Liver (tissue), 8 donors: ENCODE measurements at regions not wholly inside any gene's neighbourhood (a gene's known extent, or its start where the extent isn't known, plus 50 kb on each side); places are given as distances from the start of the nearest gene placed in this dataset.

Experiments used
- DNase-seq: peaks from one replicate; pipeline ENCODE4 v3.0.0-alpha.2; 2017; ENCODE audit warnings: low spot score
- H3K27ac ChIP-seq, 2 donors: one replicate each; pipeline ENCODE4 v1.7.0; 2013; ENCODE audit warnings: inconsistent platforms in 2 of 2, low read length in 2 of 2, control low read depth in 1 of 2, low read depth in 1 of 2, mild to moderate bottlenecking in 1 of 2
- H3K27me3 ChIP-seq, 4 donors: one replicate each; pipeline versions ENCODE4 v1.6.1 to v1.7.0; 2013; ENCODE audit warnings: low read length in 3 of 4, inconsistent platforms in 1 of 4, mild to moderate bottlenecking in 1 of 4, moderate library complexity in 1 of 4; ENCODE audit not compliant: control insufficient read depth in 4 of 4, insufficient read depth in 4 of 4
- H3K36me3 ChIP-seq, 4 donors: one replicate each; pipeline versions ENCODE4 v1.6.1 to v1.7.0; 2013; ENCODE audit warnings: low read length in 3 of 4, mild to moderate bottlenecking in 3 of 4, low read depth in 1 of 4, moderate library complexity in 1 of 4; ENCODE audit not compliant: control insufficient read depth in 4 of 4, insufficient read depth in 3 of 4
- H3K4me1 ChIP-seq, 4 donors: one replicate each; pipeline versions ENCODE4 v1.6.1 to v1.7.0; 2013; ENCODE audit warnings: low read length in 3 of 4, mild to moderate bottlenecking in 3 of 4, moderate library complexity in 1 of 4; ENCODE audit not compliant: control insufficient read depth in 4 of 4, insufficient read depth in 4 of 4
- H3K4me3 ChIP-seq, 3 donors: one replicate each; pipeline versions ENCODE4 v1.6.1 to v1.7.0; 2013; ENCODE audit warnings: low read length in 3 of 3, control low read depth in 1 of 3, low read depth in 1 of 3, mild to moderate bottlenecking in 1 of 3
- H3K9ac ChIP-seq, 2 donors: one replicate each; pipeline ENCODE4 v1.7.0; 2013; ENCODE audit warnings: low read length in 2 of 2, mild to moderate bottlenecking in 2 of 2, moderate library complexity in 2 of 2, control low read depth in 1 of 2, low read depth in 1 of 2
- H3K9me3 ChIP-seq, 4 donors: one replicate each; pipeline versions ENCODE4 v1.6.1 to v1.7.0; 2013; ENCODE audit warnings: low read length in 3 of 4; ENCODE audit not compliant: control insufficient read depth in 4 of 4
- ATF3 ChIP-seq: IDR thresholded peaks from 2 replicates; pipeline ENCODE4 v1.6.1; 2016; ENCODE audit warnings: antibody characterized with exemption
- CTCF ChIP-seq: fragments of 150-350 bp; IDR thresholded peaks from 2 replicates; pipeline ENCODE4 v1.5.1; 2017; ENCODE audit warnings: improper control_type of control experiment, low read depth, low read length; ENCODE audit not compliant: missing input control
- EGR1 ChIP-seq, 2 donors: IDR thresholded peaks; 2 replicates each; pipeline ENCODE4 v1.6.1; 2016 to 2018; ENCODE audit warnings: antibody characterized with exemption in 2 of 2, low read depth in 2 of 2
- FOXA1 ChIP-seq: IDR thresholded peaks from 2 replicates; pipeline ENCODE4 v1.6.1; 2016; ENCODE audit warnings: antibody characterized with exemption
- FOXA2 ChIP-seq: IDR thresholded peaks from 2 replicates; pipeline ENCODE4 v1.6.1; 2016; ENCODE audit warnings: antibody characterized with exemption
- HNF4G ChIP-seq: IDR thresholded peaks from 2 replicates; pipeline ENCODE4 v1.6.1; 2016; ENCODE audit warnings: antibody characterized with exemption
- JUND ChIP-seq, 2 donors: IDR thresholded peaks; 2 replicates each; pipeline ENCODE4 v1.6.1; 2016; ENCODE audit warnings: antibody characterized with exemption in 2 of 2
- NR2F2 ChIP-seq: IDR thresholded peaks from 2 replicates; pipeline ENCODE4 v1.6.1; 2016; ENCODE audit warnings: antibody characterized with exemption
- REST ChIP-seq: IDR thresholded peaks from 2 replicates; pipeline ENCODE4 v1.6.1; 2016; ENCODE audit warnings: antibody characterized with exemption, mild to moderate bottlenecking
- TAF1 ChIP-seq: conservative IDR thresholded peaks from 2 replicates; pipeline ENCODE4 v1.6.1; 2016; ENCODE audit warnings: antibody characterized with exemption, mild to moderate bottlenecking
- ZBTB33 ChIP-seq: IDR thresholded peaks from 2 replicates; pipeline ENCODE4 v1.6.1; 2016; ENCODE audit warnings: antibody characterized with exemption
- WGBS: extraction: QIAGEN DNeasy Blood & Tissue Kit; methylation state at CpG from one replicate; pipeline ENCODE4 v1.1.7; 2013; 5-methylcytosine and 5-hydroxymethylcytosine counted together
- TF ChIP-seq, protein P1 (sequence below): IDR thresholded peaks from 2 replicates; pipeline ENCODE4 v1.6.1; 2016; ENCODE audit warnings: antibody characterized with exemption
- donor health status: healthy.
- donor health status: healthy.
- donor health status: healthy.
- donor health status: healthy.
- donor health status: healthy.

- Histone ChIP-seq H3K27me3 (peaks cover 0 to 3% (median 0%) of the 10 kb centered on the region in 4 donors), H3K4me1 (no peaks in the 10 kb centered on the region), H3K4me3 (no peak overlapping the region), H3K9ac (no peak overlapping the region), H3K9me3 (no peaks in the 10 kb centered on the region), H3K36me3 (no peaks in the 10 kb centered on the region), H3K27ac (no peak overlapping the region)
- 33% methylated on average over 8 of the region's 8 CpGs for WGBS
- peak; percentile 37 for TF ChIP-seq ATF3
- TF ChIP-seq JUND (IDR thresholded peaks at IDR 0.05), result no peak
- DNase-seq, result no peak
These were observed 56.0 kb upstream of the GLI3 start for GRCh38 chr7:42292991-42293521.

DNA sequence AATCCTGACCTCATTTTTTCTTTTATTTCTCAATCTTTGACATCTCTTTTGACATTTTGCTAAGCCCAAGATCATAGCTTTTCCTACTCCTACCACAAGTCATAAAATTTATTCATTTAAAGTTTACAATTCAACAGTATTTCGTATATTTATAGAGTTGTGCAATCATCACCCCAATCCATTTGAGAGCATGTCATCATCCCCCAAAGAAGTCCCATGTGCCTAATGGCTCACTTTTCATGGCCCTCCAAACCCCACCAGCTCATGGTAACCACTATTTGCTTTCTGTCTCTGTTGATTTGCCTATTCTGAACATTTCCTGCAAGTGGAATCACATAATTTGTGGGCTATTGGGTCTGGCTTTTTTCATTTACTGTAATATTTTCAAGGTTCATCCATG is 52.5 kb upstream of the GLI3 start:
- TF ChIP-seq ATF3 (no peak), HNF4G (no peak), ZBTB33 (no peak), FOXA2 (no peak), FOXA1 (no peak), REST (no peak), CTCF (no peak), NR2F2 (no peak), TAF1 (no peak), JUND (IDR thresholded peaks at IDR 0.05) (no peak), EGR1 (IDR thresholded peaks at IDR 0.05; ENCODE audit: low read depth in 2 of 2) (no peak)
- TF ChIP-seq, protein P1, sequence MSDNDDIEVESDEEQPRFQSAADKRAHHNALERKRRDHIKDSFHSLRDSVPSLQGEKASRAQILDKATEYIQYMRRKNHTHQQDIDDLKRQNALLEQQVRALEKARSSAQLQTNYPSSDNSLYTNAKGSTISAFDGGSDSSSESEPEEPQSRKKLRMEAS, result no peak
- WGBS, result 75% methylated on average over 1 of the region's 1 CpG
- no peak overlapping the region for H3K4me3 ChIP-seq
- H3K27me3 ChIP-seq, result peaks cover 0 to 7% (median 0%) of the 10 kb centered on the region in 4 donors
- no peaks in the 10 kb centered on the region for H3K9me3 ChIP-seq
- no peaks in the 10 kb centered on the region for H3K36me3 ChIP-seq
- no peak overlapping the region for H3K9ac ChIP-seq
- no peak for DNase-seq
- no peak overlapping the region for H3K27ac ChIP-seq
- no peaks in the 10 kb centered on the region for H3K4me1 ChIP-seq
